ENCODE measurements at regions not wholly inside any gene's neighbourhood (a gene's known extent, or its start where the extent isn't known, plus 50 kb on each side); places are given as distances from the start of the nearest gene placed in this dataset.

DNA sequence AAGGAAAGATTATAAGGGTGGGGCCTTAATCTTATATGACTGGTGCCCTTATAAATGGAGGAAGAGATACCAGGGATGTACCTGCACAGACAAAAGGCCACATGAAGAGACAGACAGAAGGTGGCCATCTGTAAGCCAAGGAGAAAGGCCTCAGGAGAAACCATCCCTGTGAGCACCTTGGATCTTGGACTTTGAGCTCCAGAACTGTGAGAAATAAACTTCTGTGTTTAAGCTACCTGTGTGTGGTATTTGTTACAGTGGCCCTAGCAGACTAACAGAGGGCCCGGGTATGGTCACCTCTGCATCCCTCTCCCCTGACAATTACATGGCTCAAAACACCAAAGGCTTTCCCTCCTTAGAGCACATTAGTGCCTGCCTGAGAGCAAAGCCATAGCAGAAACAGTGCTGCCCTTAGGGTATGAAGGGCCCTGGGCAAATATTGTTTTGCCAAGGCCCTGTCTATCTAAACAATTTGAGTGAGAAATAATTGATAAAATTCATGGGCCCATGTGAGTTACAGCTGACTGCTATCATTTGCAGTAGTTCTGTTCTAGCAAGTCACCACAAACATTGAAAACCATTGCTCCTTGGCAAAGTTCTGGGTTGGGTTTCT lies 109.3 kb upstream of the MYCN start:
- no peaks in the 10 kb centered on the region for H3K9me3 ChIP-seq (replicated peaks; ENCODE audit: insufficient read depth, low read length)

GRCh38 chr2:15832030-15832709 lies 108.2 kb upstream of the MYCN start:
- H3K4me1 ChIP-seq (ENCODE audit: low read length) = no peaks in the 10 kb centered on the region
- no peak overlapping the region for H3K27ac ChIP-seq (ENCODE audit: low read length)
- no peaks in the 10 kb centered on the region for H3K36me3 ChIP-seq (replicated peaks; ENCODE audit: insufficient read depth, low read length)
- DNase-seq = no peak
- TF ChIP-seq, protein P1, sequence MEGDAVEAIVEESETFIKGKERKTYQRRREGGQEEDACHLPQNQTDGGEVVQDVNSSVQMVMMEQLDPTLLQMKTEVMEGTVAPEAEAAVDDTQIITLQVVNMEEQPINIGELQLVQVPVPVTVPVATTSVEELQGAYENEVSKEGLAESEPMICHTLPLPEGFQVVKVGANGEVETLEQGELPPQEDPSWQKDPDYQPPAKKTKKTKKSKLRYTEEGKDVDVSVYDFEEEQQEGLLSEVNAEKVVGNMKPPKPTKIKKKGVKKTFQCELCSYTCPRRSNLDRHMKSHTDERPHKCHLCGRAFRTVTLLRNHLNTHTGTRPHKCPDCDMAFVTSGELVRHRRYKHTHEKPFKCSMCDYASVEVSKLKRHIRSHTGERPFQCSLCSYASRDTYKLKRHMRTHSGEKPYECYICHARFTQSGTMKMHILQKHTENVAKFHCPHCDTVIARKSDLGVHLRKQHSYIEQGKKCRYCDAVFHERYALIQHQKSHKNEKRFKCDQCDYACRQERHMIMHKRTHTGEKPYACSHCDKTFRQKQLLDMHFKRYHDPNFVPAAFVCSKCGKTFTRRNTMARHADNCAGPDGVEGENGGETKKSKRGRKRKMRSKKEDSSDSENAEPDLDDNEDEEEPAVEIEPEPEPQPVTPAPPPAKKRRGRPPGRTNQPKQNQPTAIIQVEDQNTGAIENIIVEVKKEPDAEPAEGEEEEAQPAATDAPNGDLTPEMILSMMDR (IDR thresholded peaks at IDR 0.05; ENCODE audit: low read length) = no peak
- TF ChIP-seq EZH2 (optimal IDR thresholded peaks at IDR 0.05; ENCODE audit: low read depth, low read length) (no peak), EZH2phosphoT487 (IDR thresholded peaks at IDR 0.05; ENCODE audit: low read length) (no peak)
- no peak overlapping the region for H3K4me2 ChIP-seq (ENCODE audit: low read depth, low read length)
- no peak overlapping the region for H3K9ac ChIP-seq (ENCODE audit: low read length)
- no peak overlapping the region for H2AFZ ChIP-seq (ENCODE audit: low read length)
- H4K20me1 ChIP-seq (ENCODE audit: insufficient read depth, low read length) = no peaks in the 10 kb centered on the region
- H3K9me2 ChIP-seq (replicated peaks; ENCODE audit: insufficient read depth, low read length) = no peaks in the 10 kb centered on the region
- no peaks in the 10 kb centered on the region for H3K79me2 ChIP-seq (ENCODE audit: low read length)
- H3K27me3 ChIP-seq (replicated peaks; ENCODE audit: insufficient read depth, low read length) = no peaks in the 10 kb centered on the region
- H3F3A ChIP-seq (ENCODE audit: insufficient read depth, low read length) = no peaks in the 10 kb centered on the region
- H3K4me3 ChIP-seq (ENCODE audit: low read length) = no peak overlapping the region
- no peaks in the 10 kb centered on the region for H3K9me3 ChIP-seq (replicated peaks; ENCODE audit: insufficient read depth, low read length)

More for the DNA sequence above, 109.3 kb upstream of the MYCN start:
- DNase-seq = no peak
- no peaks in the 10 kb centered on the region for H3K4me1 ChIP-seq (ENCODE audit: low read length)
- H3K4me2 ChIP-seq (ENCODE audit: low read depth, low read length) = no peak overlapping the region
- no peaks in the 10 kb centered on the region for H4K20me1 ChIP-seq (ENCODE audit: insufficient read depth, low read length)
- no peaks in the 10 kb centered on the region for H3K79me2 ChIP-seq (ENCODE audit: low read length)
- no peaks in the 10 kb centered on the region for H3K27me3 ChIP-seq (replicated peaks; ENCODE audit: insufficient read depth, low read length)
- H3K27ac ChIP-seq (ENCODE audit: low read length) = no peak overlapping the region
- no peaks in the 10 kb centered on the region for H3K9me2 ChIP-seq (replicated peaks; ENCODE audit: insufficient read depth, low read length)
- H3F3A ChIP-seq (ENCODE audit: insufficient read depth, low read length) = no peaks in the 10 kb centered on the region
- H3K36me3 ChIP-seq (replicated peaks; ENCODE audit: insufficient read depth, low read length) = no peaks in the 10 kb centered on the region
- H2AFZ ChIP-seq (ENCODE audit: low read length) = no peak overlapping the region
- no peak overlapping the region for H3K4me3 ChIP-seq (ENCODE audit: low read length)
- TF ChIP-seq, protein P1 (IDR thresholded peaks at IDR 0.05; ENCODE audit: low read length) = no peak
- TF ChIP-seq EZH2phosphoT487 (IDR thresholded peaks at IDR 0.05; ENCODE audit: low read length) (no peak), EZH2 (optimal IDR thresholded peaks at IDR 0.05; ENCODE audit: low read depth, low read length) (no peak)
- H3K9ac ChIP-seq (ENCODE audit: low read length) = no peak overlapping the region

GRCh38 chr2:15832849-15833680 lies 107.3 kb upstream of the MYCN start:
- H3K9me2 ChIP-seq (replicated peaks; ENCODE audit: insufficient read depth, low read length) = no peaks in the 10 kb centered on the region
- no peak for DNase-seq
- no peaks in the 10 kb centered on the region for H3K79me2 ChIP-seq (ENCODE audit: low read length)
- H3F3A ChIP-seq (ENCODE audit: insufficient read depth, low read length) = no peaks in the 10 kb centered on the region
- no peak overlapping the region for H3K27ac ChIP-seq (ENCODE audit: low read length)
- H3K4me3 ChIP-seq (ENCODE audit: low read length) = no peak overlapping the region
- H3K9ac ChIP-seq (ENCODE audit: low read length) = no peak overlapping the region
- H2AFZ ChIP-seq (ENCODE audit: low read length) = no peak overlapping the region
- H3K36me3 ChIP-seq (replicated peaks; ENCODE audit: insufficient read depth, low read length) = no peaks in the 10 kb centered on the region
- H3K9me3 ChIP-seq (replicated peaks; ENCODE audit: insufficient read depth, low read length) = no peaks in the 10 kb centered on the region
- no peaks in the 10 kb centered on the region for H3K27me3 ChIP-seq (replicated peaks; ENCODE audit: insufficient read depth, low read length)
- no peaks in the 10 kb centered on the region for H4K20me1 ChIP-seq (ENCODE audit: insufficient read depth, low read length)
- TF ChIP-seq, protein P1 (IDR thresholded peaks at IDR 0.05; ENCODE audit: low read length) = no peak
- TF ChIP-seq EZH2 (optimal IDR thresholded peaks at IDR 0.05; ENCODE audit: low read depth, low read length) (no peak), EZH2phosphoT487 (IDR thresholded peaks at IDR 0.05; ENCODE audit: low read length) (no peak)
- H3K4me2 ChIP-seq (ENCODE audit: low read depth, low read length) = no peak overlapping the region
- no peaks in the 10 kb centered on the region for H3K4me1 ChIP-seq (ENCODE audit: low read length)
